ENCODE measurements at regions not wholly inside any gene's neighbourhood (a gene's known extent, or its start where the extent isn't known, plus 50 kb on each side); places are given as distances from the start of the nearest gene placed in this dataset.

DNA sequence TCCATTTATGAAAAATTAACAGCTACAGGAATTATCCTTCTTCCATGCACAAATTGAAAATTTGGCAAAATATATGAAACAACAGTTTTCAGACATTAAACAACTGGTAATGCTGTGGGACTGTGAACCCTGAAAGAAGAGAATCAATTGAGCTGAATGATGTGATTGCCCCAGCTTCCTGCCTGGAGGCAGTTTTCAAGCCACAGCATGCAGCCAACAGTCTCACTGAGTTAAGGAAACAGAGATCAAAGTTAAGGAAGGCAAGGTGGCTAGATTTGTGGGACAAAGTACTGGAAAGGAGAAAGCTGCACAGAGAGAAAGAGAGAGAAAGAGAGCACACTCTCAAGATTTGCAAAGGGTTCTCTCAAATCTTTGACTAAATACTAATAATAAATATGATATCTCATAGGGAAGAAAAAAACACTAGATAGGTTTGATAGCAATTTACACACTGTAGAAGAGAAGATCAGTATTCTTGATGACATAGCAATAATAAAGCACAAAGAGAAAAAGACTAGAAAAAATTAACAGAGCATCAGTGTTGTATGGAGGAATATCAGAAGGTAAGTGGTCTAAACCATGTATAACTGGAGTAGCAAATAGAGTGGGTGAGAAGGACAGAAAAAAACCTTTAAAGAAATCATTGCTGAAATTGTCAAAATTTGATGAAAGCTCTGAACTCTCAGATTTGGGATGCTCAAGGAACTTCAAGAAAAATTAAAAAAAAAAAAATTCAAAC is 70.1 kb upstream of the CNKSR3 start:
- DNase-seq, result no peak
- H3K4me3 ChIP-seq (ENCODE audit: insufficient read depth, low read depth, low read length, poor library complexity, severe bottlenecking), result no peak overlapping the region

DNA sequence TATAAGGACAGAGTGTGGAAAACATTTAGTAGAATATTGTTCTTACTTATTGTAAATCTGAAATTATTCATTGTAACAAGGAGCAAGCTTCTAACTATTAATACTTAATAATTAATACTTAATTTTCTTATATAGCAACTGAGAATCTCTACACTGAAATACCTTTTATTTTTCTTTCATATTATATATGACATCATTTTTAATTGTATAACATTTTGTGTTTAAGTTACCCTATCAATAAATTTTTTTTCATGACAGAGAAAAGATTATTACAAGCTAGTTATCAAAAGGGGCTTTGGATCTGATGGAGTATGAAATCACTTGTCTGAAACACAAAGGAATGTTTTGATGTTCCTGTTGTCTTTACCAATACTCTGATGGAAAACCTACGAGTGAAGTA is 72.2 kb upstream of the CNKSR3 start:
- DNase-seq, result no peak
- H3K36me3 ChIP-seq (ENCODE audit: control insufficient read depth, insufficient read depth, low read length), result no peaks in the 10 kb centered on the region
- H3K4me3 ChIP-seq (ENCODE audit: insufficient read depth, low read depth, low read length, poor library complexity, severe bottlenecking), result no peak overlapping the region
- H3K27ac ChIP-seq (ENCODE audit: insufficient read depth, low read length, poor library complexity, severe bottlenecking), result no peak overlapping the region
- H3K9me3 ChIP-seq (ENCODE audit: control insufficient read depth, low read length), result no peaks in the 10 kb centered on the region
- no peaks in the 10 kb centered on the region for H3K27me3 ChIP-seq (replicated peaks; ENCODE audit: control insufficient read depth, insufficient read depth, low read length, poor library complexity, severe bottlenecking)
- no peaks in the 10 kb centered on the region for H3K4me1 ChIP-seq (ENCODE audit: control insufficient read depth, insufficient read depth, low read length, poor library complexity, severe bottlenecking)

More for the DNA sequence above, 70.1 kb upstream of the CNKSR3 start:
- H3K27ac ChIP-seq (ENCODE audit: insufficient read depth, low read length, poor library complexity, severe bottlenecking), result no peak overlapping the region
- H3K9me3 ChIP-seq (ENCODE audit: control insufficient read depth, low read length), result no peaks in the 10 kb centered on the region
- no peaks in the 10 kb centered on the region for H3K36me3 ChIP-seq (ENCODE audit: control insufficient read depth, insufficient read depth, low read length)
- no peaks in the 10 kb centered on the region for H3K27me3 ChIP-seq (replicated peaks; ENCODE audit: control insufficient read depth, insufficient read depth, low read length, poor library complexity, severe bottlenecking)
- no peaks in the 10 kb centered on the region for H3K4me1 ChIP-seq (ENCODE audit: control insufficient read depth, insufficient read depth, low read length, poor library complexity, severe bottlenecking)

DNA sequence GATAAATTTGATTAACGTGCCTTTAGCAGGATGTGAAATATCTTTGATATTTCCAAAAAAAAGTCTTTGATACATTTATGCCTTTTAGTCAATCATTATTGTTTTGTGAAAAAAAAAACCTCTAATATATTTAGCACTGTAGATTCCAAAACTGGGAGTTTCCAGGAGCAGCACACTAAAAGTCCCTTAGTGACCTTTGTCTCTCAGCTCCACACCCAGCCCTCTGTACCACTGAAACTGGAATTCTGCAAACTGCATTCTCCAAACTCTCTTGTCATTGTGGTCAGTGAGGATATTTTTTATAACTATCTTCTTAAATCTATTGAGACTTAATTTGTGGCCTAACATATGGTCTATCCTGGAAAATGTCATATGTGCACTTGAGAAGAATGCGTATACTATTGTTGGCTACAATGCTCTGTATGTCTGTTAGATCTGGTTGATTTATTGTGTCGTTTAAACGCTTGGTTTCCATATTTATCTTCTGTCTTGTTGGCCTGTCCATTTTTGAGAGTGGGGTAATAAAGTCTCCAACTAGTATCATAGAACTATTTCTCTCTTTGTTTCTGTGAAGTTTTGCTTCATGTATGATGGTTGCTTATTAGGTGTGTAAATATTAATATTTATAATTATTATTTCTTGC is 73.2 kb upstream of the CNKSR3 start:
- Histone ChIP-seq H3K4me1 (ENCODE audit: control insufficient read depth, insufficient read depth, low read length, poor library complexity, severe bottlenecking) (no peaks in the 10 kb centered on the region), H3K36me3 (ENCODE audit: control insufficient read depth, insufficient read depth, low read length) (no peaks in the 10 kb centered on the region), H3K4me3 (ENCODE audit: insufficient read depth, low read depth, low read length, poor library complexity, severe bottlenecking) (no peak overlapping the region), H3K27me3 (replicated peaks; ENCODE audit: control insufficient read depth, insufficient read depth, low read length, poor library complexity, severe bottlenecking) (no peaks in the 10 kb centered on the region), H3K9me3 (ENCODE audit: control insufficient read depth, low read length) (no peaks in the 10 kb centered on the region), H3K27ac (ENCODE audit: insufficient read depth, low read length, poor library complexity, severe bottlenecking) (no peak overlapping the region)
- DNase-seq, result no peak

DNA sequence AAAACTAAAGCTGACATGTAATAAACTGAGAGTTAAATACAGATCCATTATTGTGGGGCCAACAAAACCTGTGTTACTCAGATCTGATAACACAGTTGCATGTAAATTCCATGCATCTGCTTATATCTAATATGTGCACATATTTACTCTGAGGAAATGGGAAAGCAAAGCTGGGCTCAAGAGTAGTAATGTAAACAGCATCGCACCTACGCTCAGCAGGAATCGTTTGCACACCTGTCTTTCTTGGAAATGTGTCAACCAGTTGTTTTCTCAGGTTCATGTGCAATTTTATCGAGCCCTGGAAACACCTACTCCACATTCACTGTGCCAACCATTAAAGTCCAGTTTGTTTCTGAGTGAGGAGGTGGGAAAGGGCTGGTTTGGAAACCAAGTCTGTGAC is 80.3 kb upstream of the CNKSR3 start:
- H3K9me3 ChIP-seq (ENCODE audit: control insufficient read depth, low read length), result no peaks in the 10 kb centered on the region
- no peaks in the 10 kb centered on the region for H3K4me1 ChIP-seq (ENCODE audit: control insufficient read depth, insufficient read depth, low read length, poor library complexity, severe bottlenecking)
- H3K27ac ChIP-seq (ENCODE audit: insufficient read depth, low read length, poor library complexity, severe bottlenecking), result no peak overlapping the region
- no peak for DNase-seq
- no peaks in the 10 kb centered on the region for H3K36me3 ChIP-seq (ENCODE audit: control insufficient read depth, insufficient read depth, low read length)
- H3K27me3 ChIP-seq (replicated peaks; ENCODE audit: control insufficient read depth, insufficient read depth, low read length, poor library complexity, severe bottlenecking), result no peaks in the 10 kb centered on the region
- H3K4me3 ChIP-seq (ENCODE audit: insufficient read depth, low read depth, low read length, poor library complexity, severe bottlenecking), result no peak overlapping the region

DNA sequence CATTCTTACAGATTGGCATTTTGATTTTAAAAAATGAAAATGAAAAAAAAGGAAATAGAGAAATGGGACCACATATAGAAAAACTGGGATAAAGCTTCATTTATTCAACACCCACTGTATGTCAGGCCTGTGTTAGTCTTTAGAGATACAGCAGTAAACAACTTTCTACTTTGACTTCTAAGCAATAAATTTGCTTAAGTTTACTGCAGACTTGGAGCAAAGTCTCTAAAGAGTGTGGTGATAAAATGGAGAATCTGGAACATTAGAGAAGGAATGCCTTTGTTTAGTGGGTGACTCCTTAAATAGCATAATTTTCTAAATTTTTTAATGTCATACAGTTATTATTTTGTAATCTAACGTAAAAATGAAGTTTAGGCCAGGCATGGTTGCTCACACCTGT is 80.7 kb upstream of the CNKSR3 start:
- DNase-seq, result no peak
- Histone ChIP-seq H3K4me3 (ENCODE audit: insufficient read depth, low read depth, low read length, poor library complexity, severe bottlenecking) (no peak overlapping the region), H3K27me3 (replicated peaks; ENCODE audit: control insufficient read depth, insufficient read depth, low read length, poor library complexity, severe bottlenecking) (no peaks in the 10 kb centered on the region), H3K36me3 (ENCODE audit: control insufficient read depth, insufficient read depth, low read length) (no peaks in the 10 kb centered on the region), H3K9me3 (ENCODE audit: control insufficient read depth, low read length) (no peaks in the 10 kb centered on the region), H3K27ac (ENCODE audit: insufficient read depth, low read length, poor library complexity, severe bottlenecking) (no peak overlapping the region), H3K4me1 (ENCODE audit: control insufficient read depth, insufficient read depth, low read length, poor library complexity, severe bottlenecking) (no peaks in the 10 kb centered on the region)

DNA sequence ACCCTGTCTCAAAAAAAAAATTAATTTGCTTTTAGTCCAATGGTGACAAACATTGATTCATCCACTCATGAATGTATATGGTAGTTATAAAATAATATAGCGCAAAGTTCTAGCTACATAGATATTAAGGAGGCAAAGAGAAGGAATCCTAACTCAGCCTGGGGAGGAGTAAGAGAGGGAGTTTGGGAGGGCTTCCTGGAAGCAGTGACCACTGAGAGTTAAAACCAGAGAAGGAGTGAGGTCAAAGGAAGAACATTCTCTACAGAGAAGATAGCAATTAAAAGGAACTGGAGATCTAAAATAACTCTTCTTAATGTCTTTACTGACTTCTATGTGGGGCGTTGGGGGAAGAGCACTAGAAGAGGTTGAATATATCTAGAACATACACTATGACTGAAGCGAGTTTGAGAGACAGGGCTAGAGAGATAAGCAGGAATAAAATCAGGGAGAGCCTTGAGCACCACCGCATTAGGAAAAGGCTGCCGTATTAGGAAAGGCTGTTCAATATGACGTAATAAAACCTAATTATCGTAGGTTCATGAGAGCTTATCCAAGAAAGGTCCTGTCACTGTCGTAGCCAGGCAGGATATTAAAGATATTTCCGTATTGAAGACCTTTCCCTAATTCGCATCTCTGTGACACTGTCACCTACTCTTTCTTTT is 81.8 kb upstream of the CNKSR3 start:
- H3K27ac ChIP-seq (ENCODE audit: insufficient read depth, low read length, poor library complexity, severe bottlenecking), result no peak overlapping the region
- no peak for DNase-seq

DNA sequence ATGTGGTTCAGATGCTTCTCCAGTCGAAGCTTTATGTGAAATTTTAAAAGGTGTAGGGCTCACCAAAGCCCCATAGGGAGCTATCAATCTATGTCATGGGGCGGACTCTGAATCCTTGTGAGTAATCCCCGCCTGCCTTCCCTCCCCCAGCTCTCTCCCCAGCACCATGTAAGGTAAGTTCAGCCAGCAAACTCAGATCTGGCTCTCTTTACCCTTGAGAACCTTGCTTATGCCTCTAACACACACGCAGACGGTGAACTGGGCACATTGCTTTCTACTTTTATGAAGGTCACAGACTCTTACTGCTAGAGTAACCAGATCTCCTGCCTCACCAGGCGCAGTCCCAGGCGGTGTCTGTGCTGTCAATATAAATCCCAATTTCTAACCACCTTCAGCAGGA is 82.6 kb upstream of the CNKSR3 start:
- no peak for DNase-seq
- no peaks in the 10 kb centered on the region for H3K36me3 ChIP-seq (ENCODE audit: control insufficient read depth, insufficient read depth, low read length)
- no peak overlapping the region for H3K27ac ChIP-seq (ENCODE audit: insufficient read depth, low read length, poor library complexity, severe bottlenecking)

More for the DNA sequence above, 81.8 kb upstream of the CNKSR3 start:
- no peaks in the 10 kb centered on the region for H3K4me1 ChIP-seq (ENCODE audit: control insufficient read depth, insufficient read depth, low read length, poor library complexity, severe bottlenecking)
- no peak overlapping the region for H3K4me3 ChIP-seq (ENCODE audit: insufficient read depth, low read depth, low read length, poor library complexity, severe bottlenecking)
- no peaks in the 10 kb centered on the region for H3K36me3 ChIP-seq (ENCODE audit: control insufficient read depth, insufficient read depth, low read length)
- no peaks in the 10 kb centered on the region for H3K9me3 ChIP-seq (ENCODE audit: control insufficient read depth, low read length)
- H3K27me3 ChIP-seq (replicated peaks; ENCODE audit: control insufficient read depth, insufficient read depth, low read length, poor library complexity, severe bottlenecking), result no peaks in the 10 kb centered on the region

DNA sequence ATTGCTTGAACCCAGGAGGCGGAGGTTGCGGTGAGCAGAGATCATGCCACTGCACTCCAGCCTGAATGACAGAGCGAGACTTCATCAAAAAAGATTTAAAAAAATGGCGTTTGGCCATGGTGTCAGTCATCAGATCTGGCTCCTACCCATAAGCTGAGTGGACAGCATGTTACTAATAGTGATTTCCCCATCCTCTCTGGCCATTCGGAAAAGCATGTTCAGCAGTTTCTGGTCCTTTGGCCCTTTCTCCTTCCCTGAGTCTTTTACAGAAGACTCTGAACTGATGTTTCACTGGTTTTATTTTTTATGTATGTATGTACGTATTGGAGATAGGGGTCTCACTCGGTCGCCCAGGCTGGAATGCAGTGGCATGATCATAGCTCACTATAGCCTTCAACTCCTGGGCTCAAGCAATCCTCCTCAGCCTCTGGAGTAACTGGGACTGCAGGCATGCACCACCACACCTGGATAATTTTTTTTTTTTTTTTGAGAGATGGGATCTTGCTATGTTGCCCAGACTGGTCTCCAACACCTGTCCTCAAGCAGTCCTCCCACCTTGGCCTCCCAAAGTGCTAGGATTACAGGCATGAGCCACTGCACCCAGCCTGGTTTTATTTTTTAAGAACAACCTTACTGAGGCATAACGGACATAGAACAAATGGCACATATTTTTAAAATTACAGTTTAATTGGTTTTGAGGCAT is 84.2 kb upstream of the CNKSR3 start:
- DNase-seq, result no peak
- no peak overlapping the region for H3K4me3 ChIP-seq (ENCODE audit: insufficient read depth, low read depth, low read length, poor library complexity, severe bottlenecking)
- H3K4me1 ChIP-seq (ENCODE audit: control insufficient read depth, insufficient read depth, low read length, poor library complexity, severe bottlenecking), result no peaks in the 10 kb centered on the region
- H3K27me3 ChIP-seq (replicated peaks; ENCODE audit: control insufficient read depth, insufficient read depth, low read length, poor library complexity, severe bottlenecking), result no peaks in the 10 kb centered on the region
- no peaks in the 10 kb centered on the region for H3K9me3 ChIP-seq (ENCODE audit: control insufficient read depth, low read length)
- H3K27ac ChIP-seq (ENCODE audit: insufficient read depth, low read length, poor library complexity, severe bottlenecking), result no peak overlapping the region
- H3K36me3 ChIP-seq (ENCODE audit: control insufficient read depth, insufficient read depth, low read length), result no peaks in the 10 kb centered on the region

More for the DNA sequence above, 82.6 kb upstream of the CNKSR3 start:
- Histone ChIP-seq H3K27me3 (replicated peaks; ENCODE audit: control insufficient read depth, insufficient read depth, low read length, poor library complexity, severe bottlenecking) (no peaks in the 10 kb centered on the region), H3K4me3 (ENCODE audit: insufficient read depth, low read depth, low read length, poor library complexity, severe bottlenecking) (no peak overlapping the region), H3K4me1 (ENCODE audit: control insufficient read depth, insufficient read depth, low read length, poor library complexity, severe bottlenecking) (no peaks in the 10 kb centered on the region), H3K9me3 (ENCODE audit: control insufficient read depth, low read length) (no peaks in the 10 kb centered on the region)

DNA sequence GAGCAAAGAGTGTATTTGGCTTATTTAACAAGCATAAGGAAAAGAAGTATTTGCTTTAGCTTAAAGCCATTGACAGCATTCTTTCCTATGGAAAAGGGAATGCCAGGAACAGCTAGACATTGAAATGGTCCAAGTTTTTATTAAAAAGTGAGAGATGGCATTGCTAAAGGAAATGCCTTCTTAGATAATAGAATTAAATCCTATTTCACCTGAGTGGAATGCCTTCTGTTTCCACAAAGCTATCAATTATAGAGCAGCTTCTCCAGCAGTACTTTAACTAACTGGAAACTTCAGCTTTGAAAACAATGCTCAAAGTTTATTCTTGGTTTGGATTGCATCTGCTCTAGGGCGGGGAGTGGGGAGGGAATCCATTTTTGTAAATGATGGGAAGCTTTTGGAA is 85.1 kb upstream of the CNKSR3 start:
- H3K9me3 ChIP-seq (ENCODE audit: control insufficient read depth, low read length), result no peaks in the 10 kb centered on the region
- H3K27ac ChIP-seq (ENCODE audit: insufficient read depth, low read length, poor library complexity, severe bottlenecking), result no peak overlapping the region
- H3K36me3 ChIP-seq (ENCODE audit: control insufficient read depth, insufficient read depth, low read length), result no peaks in the 10 kb centered on the region
- no peaks in the 10 kb centered on the region for H3K4me1 ChIP-seq (ENCODE audit: control insufficient read depth, insufficient read depth, low read length, poor library complexity, severe bottlenecking)
- no peaks in the 10 kb centered on the region for H3K27me3 ChIP-seq (replicated peaks; ENCODE audit: control insufficient read depth, insufficient read depth, low read length, poor library complexity, severe bottlenecking)
- no peak overlapping the region for H3K4me3 ChIP-seq (ENCODE audit: insufficient read depth, low read depth, low read length, poor library complexity, severe bottlenecking)
- DNase-seq, result no peak

DNA sequence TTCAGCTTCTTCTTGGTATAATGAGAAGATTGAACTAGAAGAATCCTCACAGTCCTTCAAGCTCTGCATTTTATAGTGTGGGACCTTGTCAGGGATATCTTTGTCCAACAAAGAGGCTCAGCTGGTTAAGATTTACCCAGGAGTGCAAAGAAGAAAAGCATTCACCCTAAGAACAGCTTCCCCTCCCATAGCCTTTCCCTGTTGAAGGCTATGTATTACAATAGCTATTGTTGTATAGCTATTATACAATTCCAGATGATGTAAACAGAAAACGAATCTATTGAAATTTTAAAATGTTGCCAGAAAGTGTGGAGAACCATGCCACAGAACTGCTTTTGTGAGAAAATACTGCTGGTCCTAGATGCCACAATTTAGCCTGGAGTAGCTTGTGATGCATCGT is 85.5 kb upstream of the CNKSR3 start:
- Histone ChIP-seq H3K27ac (ENCODE audit: insufficient read depth, low read length, poor library complexity, severe bottlenecking) (no peak overlapping the region), H3K4me3 (ENCODE audit: insufficient read depth, low read depth, low read length, poor library complexity, severe bottlenecking) (no peak overlapping the region), H3K4me1 (ENCODE audit: control insufficient read depth, insufficient read depth, low read length, poor library complexity, severe bottlenecking) (no peaks in the 10 kb centered on the region), H3K27me3 (replicated peaks; ENCODE audit: control insufficient read depth, insufficient read depth, low read length, poor library complexity, severe bottlenecking) (no peaks in the 10 kb centered on the region), H3K9me3 (ENCODE audit: control insufficient read depth, low read length) (no peaks in the 10 kb centered on the region), H3K36me3 (ENCODE audit: control insufficient read depth, insufficient read depth, low read length) (no peaks in the 10 kb centered on the region)
- DNase-seq, result no peak

Measured in effector memory CD4-positive, alpha-beta T cell (primary cell).